T-helper 2 cell (primary cell): ENCODE measurements at regions not wholly inside any gene's neighbourhood (a gene's known extent, or its start where the extent isn't known, plus 50 kb on each side); places are given as distances from the start of the nearest gene placed in this dataset.
"Not testable (repeated sequence)": the region's sequence is repeated elsewhere in the genome, so short reads cannot be mapped to it uniquely, and the experiment has no call there.

Experiments
- DNase-seq, 5 experiments: peaks; one replicate each; pipeline versions ENCODE4 v3.0.0 to v3.0.0-alpha.2; 2012 to 2022

DNA sequence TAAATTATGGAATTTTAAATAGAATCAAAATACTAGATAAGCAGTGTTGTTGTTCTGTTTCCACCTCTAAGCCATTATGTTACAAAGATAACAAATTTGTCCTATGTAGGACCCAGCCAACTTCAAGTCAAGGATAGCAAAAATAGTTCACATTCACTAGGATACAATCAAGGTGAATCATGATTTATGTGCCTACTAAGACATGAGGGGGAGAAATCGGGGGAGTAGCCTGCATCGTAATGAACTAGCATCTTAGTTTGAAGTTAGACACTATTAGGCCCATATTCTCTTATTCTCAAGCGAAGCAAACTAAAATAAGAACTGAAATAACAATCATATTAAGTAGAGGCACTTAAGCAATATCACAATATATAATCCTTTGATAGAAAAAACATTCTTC is 779.4 kb upstream of the PCDH9 start:
- no peak for DNase-seq

DNA sequence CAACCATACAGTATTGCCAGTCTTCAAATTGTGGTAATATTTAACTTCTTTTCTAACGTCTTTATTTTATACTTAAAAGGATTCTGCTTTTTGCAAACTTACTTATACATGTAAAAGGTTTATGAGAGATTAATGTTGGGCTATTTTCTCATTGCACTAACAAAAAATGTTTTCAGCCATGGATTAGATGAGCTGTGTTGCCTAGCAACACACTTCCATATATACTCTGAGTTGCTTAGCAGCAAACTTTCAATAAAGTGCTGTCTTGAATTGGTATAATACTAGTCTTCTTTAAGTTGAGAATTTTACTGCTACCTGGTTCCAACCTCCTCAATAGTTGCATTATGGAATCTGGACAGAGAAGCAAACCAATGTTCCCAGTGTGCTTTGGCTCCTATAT is 777.4 kb upstream of the PCDH9 start:
- DNase-seq, result no peak

DNA sequence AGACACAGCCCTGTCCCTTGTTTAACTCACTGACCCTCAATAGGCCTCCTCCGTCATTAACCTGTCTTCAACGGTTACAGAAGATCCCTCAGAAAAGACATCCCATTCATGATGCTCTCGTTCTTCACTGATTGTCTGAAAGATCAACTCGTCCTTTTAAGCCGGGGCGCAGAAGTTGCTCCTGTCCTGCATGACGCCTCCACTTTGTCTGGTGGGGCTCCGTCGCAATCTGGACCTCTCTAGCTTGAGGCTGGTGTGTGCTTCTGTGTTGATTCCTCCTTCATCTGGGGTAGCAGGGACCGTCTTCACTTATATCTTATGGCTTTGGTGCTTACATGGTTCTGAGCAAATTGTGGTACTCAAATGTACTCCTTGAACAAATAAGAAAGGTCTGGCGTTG is 766.0 kb upstream of the PCDH9 start:
- DNase-seq, result no peak

- no peak for DNase-seq
Measured at GRCh38 chr13:67990868-67991267, 760.7 kb upstream of the PCDH9 start.

DNA sequence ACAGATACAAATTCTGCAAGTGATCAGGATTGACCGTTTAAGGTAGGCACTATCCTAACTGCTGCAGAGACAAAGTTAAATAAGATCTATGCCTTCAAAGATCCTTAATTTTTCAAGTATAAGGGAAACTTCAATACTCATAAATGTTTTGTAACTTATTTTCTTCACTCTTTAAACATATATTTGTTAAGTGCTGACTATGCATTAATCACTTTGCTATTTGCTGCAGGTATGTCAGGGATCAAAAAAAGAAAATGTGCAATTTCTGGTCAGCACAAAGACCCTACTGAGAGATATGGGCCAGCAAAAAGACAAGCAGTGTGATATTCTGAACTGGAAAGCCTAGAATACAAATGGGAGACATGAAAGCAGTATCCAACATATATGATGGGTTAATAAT is 756.1 kb upstream of the PCDH9 start:
- DNase-seq, result no peak

DNA sequence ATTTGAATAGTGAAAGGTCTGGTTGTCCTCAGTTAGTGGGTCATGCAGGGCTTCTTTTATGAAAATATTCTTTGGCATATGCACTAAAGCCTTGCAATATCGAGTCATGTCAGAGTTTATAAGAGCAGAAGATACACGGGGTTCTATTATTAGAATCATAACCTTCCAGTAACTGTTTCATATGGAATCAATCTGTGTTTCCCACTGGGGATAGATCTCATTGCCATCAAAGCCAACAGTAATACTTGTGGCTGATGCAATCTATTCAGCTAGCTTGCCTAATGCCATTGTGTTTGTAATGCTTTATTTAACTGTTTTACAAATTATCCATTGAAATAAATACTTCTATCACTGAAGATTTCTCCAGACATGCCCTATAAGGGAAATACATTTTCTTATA is 746.9 kb upstream of the PCDH9 start:
- no peak for DNase-seq

- no peak for DNase-seq
Measured at GRCh38 chr13:67971291-67971690, 741.2 kb upstream of the PCDH9 start.

- DNase-seq, result no peak
Measured at GRCh38 chr13:67967031-67967430, 736.9 kb upstream of the PCDH9 start.

DNA sequence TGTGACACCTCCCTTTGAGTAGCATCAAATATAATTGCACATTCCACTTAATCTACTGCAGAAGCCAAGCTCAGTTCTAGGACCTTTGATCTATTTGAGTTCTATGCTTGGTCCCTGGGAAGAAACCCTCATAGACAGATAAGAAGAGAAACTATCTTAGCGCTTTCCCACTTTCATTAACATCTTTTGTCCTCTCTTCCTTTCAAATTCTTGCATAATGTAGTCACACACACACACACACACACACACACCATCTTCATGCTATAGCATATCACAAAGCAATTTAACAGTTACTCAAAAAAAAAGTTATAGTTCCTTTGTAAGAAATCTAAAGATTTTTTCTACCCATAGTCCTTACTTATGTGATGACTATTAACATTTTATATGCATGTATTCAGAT is 735.9 kb upstream of the PCDH9 start:
- no peak for DNase-seq

GRCh38 chr13:67964986-67965385 is 734.9 kb upstream of the PCDH9 start:
- DNase-seq, result no peak

GRCh38 chr13:67964091-67964490 is 734.0 kb upstream of the PCDH9 start:
- DNase-seq, result no peak

DNA sequence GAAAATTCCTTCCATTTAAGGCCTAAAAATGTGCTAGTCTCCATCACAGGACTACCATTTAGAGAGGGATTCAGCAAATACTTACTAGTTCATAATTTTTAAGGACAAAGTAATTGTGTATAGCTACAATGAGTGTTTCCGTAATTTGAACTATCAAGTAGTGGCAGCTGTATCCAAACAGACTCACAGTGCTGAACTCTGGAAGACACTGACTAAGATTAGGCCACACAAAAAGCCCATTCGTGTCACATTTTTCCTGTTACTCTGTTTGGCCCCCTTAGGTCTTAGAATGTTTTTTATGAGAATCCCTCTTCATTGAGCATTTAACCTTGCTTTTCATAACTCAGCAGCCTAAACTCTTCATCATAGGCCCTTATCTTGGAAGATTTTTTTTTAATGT is 731.2 kb upstream of the PCDH9 start:
- no peak for DNase-seq

DNA sequence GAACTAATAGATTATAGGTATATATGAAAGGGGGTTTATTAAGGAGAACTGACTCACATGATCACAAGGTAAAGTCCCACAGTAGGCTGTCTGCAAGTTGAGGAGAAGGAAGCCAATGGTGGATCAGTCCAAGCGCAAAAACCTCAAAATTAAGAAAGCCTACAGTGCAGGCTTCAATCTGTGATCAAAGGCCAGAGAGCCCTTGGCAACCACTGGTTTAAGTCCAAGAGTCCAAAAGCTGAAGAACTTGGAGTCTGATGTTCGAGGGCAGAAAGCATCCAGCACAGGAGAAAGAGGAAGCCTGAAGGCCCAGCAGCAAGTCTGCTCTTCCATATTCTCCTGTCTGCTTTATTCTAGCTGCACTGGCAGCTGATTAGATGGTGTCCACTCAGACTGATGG is 721.3 kb upstream of the PCDH9 start:
- DNase-seq, result no peak

DNA sequence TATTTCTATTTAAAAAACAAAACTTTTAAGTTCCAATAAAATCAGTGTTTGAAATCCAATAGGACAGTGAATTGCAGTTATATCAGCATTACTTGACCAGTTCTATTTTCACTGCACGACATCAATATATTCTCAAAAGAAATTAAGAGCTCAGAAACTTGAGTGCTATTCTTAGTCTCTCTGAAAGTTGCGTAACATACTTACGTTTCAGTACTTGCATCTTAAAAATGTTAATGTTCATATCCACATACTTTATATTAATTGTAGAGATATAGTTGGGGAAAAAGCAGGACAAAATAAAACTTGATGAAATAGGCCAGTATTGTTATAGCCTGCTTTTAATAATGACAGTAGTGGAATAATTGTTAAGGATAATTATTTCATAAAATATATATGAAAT is 720.5 kb upstream of the PCDH9 start:
- DNase-seq, result no peak

GRCh38 chr13:67946131-67946530 is 716.0 kb upstream of the PCDH9 start:
- DNase-seq, result no peak

DNA sequence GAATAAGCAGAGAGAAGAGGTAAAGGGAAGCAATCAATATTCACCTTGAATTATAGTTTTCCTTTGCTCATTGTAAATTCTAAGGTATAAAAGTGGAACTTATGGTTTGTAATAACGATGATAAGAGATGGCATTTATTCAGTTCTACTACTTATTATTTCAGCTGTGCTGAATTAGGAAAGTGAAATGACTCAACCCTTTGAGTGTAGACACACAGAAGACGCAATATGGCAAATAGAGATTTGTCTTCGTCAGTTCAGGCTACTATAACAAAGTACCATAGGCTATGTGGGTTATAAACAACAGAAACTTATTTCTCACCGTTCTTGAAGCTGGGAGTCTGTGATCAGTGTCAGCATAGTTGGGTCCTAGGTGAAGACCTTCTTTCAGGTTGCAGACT is 713.0 kb upstream of the PCDH9 start:
- no peak for DNase-seq

GRCh38 chr13:67935626-67936025 is 705.5 kb upstream of the PCDH9 start:
- no peak for DNase-seq

DNA sequence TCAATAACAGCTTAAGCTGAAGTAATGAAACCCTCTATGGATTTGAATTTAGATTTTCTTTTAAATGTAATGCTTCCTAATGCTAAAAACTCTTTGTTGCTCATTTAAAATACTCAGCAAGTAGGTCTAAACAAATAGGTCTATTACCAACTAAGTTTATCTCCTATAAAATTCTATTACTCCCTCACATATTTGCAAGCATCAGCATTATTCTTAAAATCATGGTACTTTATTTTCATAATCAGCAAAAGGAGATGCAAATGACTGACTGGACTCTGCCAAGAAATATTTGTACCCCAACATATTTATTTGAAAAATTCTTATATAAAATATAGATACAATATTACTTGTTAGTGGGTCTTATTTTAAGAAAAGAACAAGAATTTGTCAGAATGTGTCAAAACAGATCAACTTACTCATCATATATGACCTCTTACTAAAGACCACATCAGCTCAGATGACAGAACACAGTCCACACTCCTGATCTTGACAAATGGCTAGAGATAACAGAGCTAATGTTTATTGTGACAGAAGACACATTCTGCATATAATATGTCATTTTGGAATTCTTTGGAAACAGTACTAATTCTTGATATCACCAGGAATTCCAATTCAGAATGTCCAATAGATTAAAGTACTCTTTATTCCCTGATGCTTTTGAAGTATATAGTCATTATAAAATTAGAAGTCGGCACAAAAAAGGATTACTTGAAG is 704.6 kb upstream of the PCDH9 start:
- DNase-seq, result no peak

DNA sequence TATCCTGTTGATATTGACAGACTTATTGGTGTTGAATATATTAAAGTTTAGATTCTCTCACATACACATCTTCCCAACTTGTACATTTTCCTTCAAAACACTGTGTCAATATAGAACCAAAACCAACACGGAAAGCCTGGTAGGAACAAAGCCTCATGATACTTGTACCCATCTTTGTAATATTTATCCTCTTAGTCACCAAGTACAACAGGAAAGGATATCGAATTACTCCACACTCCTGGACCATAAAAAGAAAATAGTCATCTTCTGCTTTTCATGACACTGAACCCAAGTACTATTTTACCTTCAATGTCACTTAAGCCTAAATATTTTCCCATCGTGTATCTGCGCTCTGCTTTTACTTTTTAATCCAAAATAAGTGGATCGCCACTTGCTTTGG is 702.9 kb upstream of the PCDH9 start:
- no peak for DNase-seq

DNA sequence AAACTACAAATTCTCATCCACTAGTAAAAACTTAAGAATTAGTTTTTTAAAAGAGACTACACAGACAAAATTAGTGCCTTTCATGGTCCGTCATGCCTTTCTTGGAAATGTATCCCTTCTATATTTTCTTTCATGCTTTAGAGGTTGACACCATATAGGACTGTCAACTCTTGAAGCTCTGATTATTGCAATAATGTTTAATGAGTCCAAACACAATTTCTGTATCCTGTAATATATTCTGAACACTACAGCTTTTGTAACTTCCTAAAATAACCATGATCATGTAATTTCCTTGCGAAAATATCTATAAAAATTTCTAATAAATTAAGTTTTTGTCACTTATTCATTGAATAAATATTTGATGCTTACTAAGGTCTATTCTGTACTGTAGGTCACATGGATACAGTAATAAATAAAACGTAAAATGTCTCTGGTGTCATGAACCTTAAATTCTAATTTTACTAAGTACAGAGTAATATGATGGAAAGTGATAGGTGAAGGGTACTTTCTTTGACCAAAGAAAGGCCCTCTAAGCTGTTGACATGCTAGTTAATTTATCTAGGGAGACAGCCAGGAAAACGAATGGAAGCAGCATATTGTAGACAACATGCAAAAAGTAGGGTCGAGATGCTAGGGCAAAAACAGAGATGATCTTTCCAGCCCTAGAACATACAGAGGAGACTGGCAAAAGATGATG is 687.3 kb upstream of the PCDH9 start:
- no peak for DNase-seq

DNA sequence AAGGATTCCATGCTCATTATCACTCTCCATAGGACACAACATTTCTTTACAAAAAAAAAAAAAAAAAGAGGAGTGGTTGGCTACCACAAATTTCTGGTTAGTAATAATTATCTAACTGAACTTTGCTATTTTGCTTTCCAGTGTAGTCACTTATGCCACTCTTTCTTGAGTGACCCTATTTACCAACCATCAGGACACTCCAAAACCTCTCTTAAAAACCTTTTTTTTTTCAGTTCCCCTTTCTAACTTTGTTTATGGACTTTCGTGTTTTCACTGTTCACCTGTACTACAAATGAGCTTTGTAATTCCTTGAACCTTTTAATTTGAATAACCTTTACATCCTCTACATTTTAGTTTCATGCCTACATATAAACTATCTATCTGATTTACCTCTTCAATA is 686.5 kb upstream of the PCDH9 start:
- DNase-seq, result no peak

- no peak for DNase-seq
Measured at GRCh38 chr13:67914535-67914934, 684.4 kb upstream of the PCDH9 start.

GRCh38 chr13:67902960-67903359 is 672.8 kb upstream of the PCDH9 start:
- not testable (repeated sequence) for DNase-seq

DNA sequence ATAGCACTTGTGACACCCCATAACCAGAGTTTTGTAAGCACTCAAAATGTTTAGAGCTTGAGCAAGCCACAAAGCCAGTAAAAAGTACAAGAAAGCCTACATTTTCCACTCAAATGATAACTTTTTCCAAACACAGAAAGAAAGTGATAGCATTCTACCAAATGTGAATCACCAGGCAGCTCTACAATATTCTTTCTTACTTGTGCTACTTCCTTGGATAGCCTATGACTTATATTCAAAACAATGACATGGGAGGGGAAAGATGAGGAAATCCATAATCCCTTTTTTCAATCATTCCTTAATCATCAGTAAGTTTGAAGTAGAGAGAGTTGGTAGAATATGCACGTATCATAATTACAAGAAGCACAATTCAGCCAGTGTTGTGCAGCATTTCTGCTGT is 650.8 kb upstream of the PCDH9 start:
- DNase-seq, result no peak

DNA sequence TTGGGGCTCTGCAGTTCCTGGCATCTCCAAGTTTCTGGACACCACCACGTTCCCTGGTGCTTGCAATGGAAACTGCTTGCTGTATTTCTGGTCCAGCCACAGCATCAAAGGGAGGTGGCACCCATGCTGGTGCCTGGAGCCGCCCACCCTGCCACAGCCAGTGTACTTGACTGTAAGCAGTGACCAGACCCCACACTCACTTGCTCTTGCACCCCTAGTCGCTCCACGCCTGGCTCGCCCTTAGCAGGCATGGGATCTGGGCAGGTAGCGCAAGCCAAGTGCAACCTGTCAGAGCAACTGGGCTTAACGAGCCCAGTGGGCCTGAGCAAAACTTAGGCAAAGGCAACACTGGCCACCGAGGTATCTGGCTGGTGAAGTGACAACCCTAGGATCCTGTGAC is 648.2 kb upstream of the PCDH9 start:
- no peak for DNase-seq
